HG03460 (cell line): ENCODE measurements at regions not wholly inside any gene's neighbourhood (a gene's known extent, or its start where the extent isn't known, plus 50 kb on each side); places are given as distances from the start of the nearest gene placed in this dataset.

Experiments
- ATAC-seq: cut with Tn5 transposase; IDR thresholded peaks from one replicate; pipeline ENCODE4 v1.9.1; 2021; ENCODE audit not compliant: unreplicated experiment

GRCh38 chr7:15870347-15870746 is 183.9 kb upstream of the MEOX2 start:
- ATAC-seq: no peak

DNA sequence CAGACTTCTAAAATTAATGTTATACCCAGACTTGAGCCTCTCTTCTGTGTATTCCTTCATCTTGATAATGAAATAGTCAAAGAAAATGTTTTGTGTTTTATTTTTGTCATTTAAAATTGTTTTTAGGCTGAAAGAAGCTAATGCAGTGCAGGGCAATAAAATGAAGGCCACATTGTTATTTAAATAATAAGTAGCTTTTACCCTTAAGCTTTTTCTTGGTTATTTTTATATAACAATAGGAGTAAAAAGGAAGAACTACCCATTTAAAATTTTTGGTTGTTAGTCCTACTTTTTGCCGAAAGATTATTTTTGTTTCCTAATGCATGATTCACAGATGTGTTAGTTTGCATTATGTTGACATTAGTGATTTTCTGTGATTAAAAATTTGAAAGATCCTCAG is 181.0 kb upstream of the MEOX2 start:
- no peak for ATAC-seq

GRCh38 chr7:15866753-15867152 is 180.3 kb upstream of the MEOX2 start:
- no peak for ATAC-seq

DNA sequence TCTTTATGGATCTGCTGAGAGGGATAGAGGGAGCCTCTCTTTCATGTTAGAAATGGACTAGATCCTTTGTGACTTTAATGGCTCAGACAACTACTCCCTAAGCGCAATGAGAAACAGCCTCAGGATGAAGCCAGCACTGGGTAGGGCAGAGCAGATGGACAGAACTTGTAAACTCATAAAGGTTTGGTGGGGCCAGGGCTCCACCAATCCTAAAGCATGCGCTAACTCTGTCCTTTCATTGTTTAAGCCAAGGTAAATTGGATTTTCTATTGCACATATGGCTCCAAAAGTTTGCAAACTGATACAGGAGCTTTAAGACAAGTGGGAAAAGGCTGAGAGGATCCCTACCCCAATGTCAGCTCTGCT is 178.1 kb upstream of the MEOX2 start:
- no peak for ATAC-seq

DNA sequence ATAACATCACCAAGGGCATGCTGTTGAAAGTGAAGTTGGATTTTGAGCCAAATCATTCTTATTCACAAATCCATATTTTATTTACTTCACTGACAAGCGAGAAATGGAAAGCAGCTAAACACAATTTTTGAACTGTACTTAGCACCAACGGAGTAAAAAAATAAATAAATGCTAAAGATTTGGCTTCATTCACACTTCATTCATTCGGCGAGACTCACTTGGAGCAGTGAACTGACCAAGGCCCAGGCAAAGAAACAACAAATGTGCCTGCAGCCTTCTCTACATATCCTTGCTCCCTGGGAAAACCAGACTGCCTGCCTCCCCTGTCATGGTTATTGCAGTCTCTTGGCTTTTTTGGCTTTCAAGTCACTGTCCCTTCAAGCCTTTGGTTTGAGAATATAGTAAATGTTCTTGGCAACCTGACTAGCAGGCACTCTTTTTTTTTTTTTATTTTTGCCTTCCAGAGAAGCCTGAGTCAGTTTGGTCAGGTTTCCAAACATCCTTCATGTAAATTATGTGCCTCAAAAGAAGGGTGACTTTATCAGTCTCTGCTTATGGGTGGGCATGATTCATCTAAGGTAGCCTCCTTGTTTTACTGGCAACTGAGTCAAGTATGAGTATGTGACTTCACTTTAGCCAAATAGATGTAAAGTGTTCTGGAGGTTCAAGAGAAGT is 177.6 kb upstream of the MEOX2 start:
- no peak for ATAC-seq

GRCh38 chr7:15862781-15863165 is 176.3 kb upstream of the MEOX2 start:
- no peak for ATAC-seq

DNA sequence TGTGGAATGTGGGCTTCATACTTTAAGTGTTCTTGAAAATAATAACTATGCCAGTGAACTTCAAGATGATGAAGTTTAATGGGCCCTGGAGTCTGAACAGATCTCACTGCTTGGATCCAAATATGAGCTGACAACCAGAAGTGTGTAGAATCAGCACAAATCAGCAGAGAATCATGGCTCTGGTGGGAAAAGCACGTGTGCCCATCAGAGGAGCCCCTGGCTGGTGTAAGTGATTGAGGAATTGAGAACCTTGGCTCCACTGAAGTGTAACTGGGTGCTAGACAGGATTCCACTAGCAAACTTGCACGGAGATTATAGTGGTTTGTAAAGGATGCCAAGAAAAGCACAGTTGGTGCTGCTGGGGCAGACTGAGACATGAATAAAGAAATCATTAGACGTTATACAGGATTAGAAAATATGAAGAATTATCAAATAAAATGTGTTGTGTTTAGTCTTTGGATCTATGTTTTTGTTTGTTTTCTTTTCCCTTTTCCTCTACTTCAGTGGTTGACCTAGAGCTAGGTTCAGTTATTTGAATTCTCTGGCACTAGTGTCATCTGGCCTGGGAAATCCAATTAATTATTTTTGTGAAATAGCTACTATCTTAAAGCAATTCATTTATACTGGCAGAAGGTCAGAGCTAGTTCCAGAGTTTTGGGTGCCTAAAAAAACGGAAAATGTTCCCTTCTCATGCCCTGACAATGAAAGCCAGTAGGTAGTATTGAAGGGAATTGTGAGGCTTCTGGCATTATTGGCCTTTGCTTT is 175.7 kb upstream of the MEOX2 start:
- ATAC-seq: no peak

DNA sequence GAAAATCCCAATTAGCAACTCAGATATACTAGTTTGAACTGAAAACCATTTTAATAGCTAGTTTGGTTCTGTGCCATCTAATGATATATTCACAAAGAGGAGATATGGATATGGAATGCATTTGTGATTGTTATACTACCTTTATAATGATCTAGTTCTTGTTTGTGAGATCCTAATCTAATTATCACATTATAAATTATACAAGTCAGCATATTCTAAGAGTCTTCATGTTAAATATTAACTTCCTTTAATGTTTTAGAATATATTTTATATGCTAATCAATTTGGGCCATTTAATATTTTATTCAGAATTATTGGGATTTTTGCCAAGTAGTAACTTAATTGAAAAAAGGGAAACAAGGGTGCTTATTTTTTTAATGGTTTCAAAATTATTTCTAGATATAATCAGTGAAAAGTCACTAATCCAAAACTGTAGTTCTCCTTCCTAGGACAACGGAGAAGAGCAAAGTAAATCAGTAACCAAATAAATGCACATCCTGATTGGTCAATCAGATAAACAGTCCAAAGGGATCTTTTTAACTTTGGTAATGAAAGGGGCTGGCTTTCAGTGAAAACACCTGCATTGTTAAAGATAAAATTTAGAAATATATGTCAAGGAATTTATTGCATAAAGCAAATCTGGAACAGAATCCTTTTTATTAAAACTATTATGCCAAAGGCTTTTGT is 173.9 kb upstream of the MEOX2 start:
- ATAC-seq: no peak

GRCh38 chr7:15857026-15857425 is 170.5 kb upstream of the MEOX2 start:
- no peak for ATAC-seq

- ATAC-seq: no peak
Measured at GRCh38 chr7:15856311-15856710, 169.8 kb upstream of the MEOX2 start.

GRCh38 chr7:15855525-15856109 is 169.1 kb upstream of the MEOX2 start:
- ATAC-seq: no peak

DNA sequence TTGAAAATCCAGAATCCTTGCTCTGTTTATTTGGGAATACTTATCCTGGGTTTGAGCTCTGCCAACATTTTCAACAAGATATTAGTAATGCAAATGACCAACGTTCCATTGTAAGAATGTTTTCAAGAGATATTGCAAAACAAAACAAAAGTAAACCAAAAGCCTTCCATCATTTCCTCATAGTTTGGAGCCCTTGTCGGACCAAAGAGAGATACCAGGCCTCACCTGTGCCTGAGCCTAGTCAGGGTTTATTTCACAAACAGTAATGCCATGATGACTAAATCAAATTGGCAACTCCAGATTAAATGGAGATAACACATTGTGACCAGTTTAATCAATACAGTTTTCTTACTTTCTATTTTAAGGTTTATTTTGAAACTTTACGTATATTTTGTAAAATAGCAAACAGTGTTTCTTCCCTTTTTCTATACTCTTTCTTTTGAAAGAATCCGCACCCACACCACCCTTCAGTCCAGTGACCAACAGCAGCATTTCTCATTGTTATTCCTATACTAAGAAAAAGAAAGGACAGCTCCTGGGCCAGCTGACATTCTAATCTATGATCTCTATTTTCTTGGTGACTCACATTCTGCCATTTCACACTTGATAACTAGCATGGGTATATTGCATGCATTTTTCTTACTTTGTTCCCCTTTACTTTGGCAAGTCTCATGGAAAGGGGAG is 168.5 kb upstream of the MEOX2 start:
- no peak for ATAC-seq

- no peak for ATAC-seq
Measured at GRCh38 chr7:15853832-15854470, 167.5 kb upstream of the MEOX2 start.

- no peak for ATAC-seq
Measured at GRCh38 chr7:15851201-15851600, 164.7 kb upstream of the MEOX2 start.

DNA sequence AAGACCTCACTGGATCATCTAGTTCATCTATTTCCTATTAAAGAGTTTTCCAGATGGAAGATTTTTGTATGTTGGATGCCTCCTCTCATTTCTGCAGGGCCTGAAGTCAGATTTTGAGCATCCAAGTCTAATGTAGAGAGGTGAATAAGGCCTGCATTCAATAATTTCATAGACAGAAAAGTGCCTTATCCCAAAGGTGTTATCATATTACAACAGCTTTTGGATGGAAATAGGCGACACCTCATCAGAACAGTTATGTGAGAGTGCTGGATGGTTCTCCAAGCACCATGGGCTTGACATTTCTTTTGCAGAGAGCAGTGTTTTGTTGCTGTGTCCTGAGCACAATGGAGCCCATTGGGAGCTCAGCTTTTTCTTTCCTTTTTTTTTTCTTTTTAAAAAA is 162.4 kb upstream of the MEOX2 start:
- no peak for ATAC-seq

GRCh38 chr7:15848362-15848761 is 161.9 kb upstream of the MEOX2 start:
- ATAC-seq: no peak

- no peak for ATAC-seq
Measured at GRCh38 chr7:15845868-15846267, 159.4 kb upstream of the MEOX2 start.

DNA sequence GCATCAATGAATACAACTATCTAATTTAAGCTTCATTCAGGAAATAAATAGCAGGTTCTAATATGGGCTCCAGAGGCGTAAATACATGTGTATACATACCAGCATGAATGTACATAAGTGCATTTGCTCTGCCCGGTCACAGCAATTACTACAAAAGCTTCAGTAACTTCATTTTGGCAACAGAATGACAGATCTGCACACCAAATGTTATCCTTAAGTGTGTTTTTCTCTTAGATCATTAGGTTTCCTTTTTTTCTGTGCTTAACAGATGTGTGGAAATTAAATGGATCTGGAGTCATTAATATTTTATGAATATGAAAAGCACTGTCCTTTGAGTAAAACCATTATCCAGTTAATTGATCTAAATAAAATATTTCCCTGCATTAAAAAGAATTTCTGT is 159.0 kb upstream of the MEOX2 start:
- no peak for ATAC-seq

GRCh38 chr7:15839416-15840100 is 153.1 kb upstream of the MEOX2 start:
- no peak for ATAC-seq

GRCh38 chr7:15838265-15838664 is 151.8 kb upstream of the MEOX2 start:
- no peak for ATAC-seq
